Neuron (in vitro differentiated cells): ENCODE measurements at regions not wholly inside any gene's neighbourhood (a gene's known extent, or its start where the extent isn't known, plus 50 kb on each side); places are given as distances from the start of the nearest gene placed in this dataset.

Experiments
- H2AFZ ChIP-seq: one replicate; pipeline ENCODE4 v1.6.1; 2013; ENCODE audit warnings: low read depth, mild to moderate bottlenecking, inconsistent platforms, low read length, moderate library complexity
- H3K27me3 ChIP-seq: one replicate; pipeline ENCODE4 v1.6.1; 2013; ENCODE audit warnings: low read length; ENCODE audit not compliant: insufficient read depth
- H3K36me3 ChIP-seq: one replicate; pipeline ENCODE4 v1.6.1; 2013; ENCODE audit warnings: low read length; ENCODE audit not compliant: insufficient read depth
- H3K4me1 ChIP-seq: one replicate; pipeline ENCODE4 v1.6.1; 2013; ENCODE audit warnings: low read length; ENCODE audit not compliant: insufficient read depth
- H3K4me3 ChIP-seq: 2 replicates; pipeline ENCODE4 v1.5.1; 2013; ENCODE audit warnings: mild to moderate bottlenecking, low read length, moderate library complexity
- H3K9me3 ChIP-seq: one replicate; pipeline ENCODE4 v1.6.1; 2013; ENCODE audit warnings: low read length

DNA sequence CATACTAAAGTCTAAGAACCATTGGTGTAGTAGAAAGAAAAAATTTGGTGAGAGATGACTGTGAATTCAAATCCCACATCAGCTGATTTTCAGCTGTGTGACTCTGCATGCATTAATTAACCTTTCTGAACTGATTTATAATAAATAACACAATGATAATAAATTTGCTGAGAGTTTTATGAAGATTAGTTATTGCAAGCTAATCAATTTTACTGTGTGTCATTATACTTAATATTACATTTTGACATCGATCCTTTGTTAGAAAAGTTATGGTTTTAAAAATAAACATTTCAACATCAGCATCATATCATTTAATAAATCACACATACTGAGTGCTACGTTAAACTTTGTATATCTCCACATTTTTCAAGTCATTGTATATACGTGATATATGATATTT is 599.7 kb upstream of the MMS22L start:
- no peak overlapping the region for H3K4me3 ChIP-seq
- H2AFZ ChIP-seq: no peak overlapping the region
- H3K36me3 ChIP-seq: no peaks in the 10 kb centered on the region
- no peaks in the 10 kb centered on the region for H3K9me3 ChIP-seq
- peaks cover 11% of the 10 kb centered on the region for H3K4me1 ChIP-seq
- no peaks in the 10 kb centered on the region for H3K27me3 ChIP-seq

DNA sequence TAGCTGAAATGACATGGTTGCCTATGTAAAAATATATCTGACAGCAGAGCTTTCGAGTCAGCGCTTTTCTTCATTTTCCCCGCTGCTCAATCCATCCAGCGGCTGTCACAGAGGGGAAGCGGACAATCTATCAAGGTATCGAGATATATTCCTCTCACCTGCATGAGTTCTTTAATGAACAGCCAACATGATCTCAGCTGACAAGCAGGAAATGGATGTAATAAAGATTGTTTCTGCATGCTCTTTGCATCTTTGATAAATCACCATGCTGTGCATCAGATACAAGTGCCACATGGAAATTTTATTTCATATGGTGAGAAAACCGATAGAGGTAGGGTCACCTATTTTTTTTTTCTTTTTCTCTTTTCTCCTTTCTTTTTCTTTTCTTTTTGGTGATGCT is 602.3 kb upstream of the MMS22L start:
- H3K4me1 ChIP-seq: peaks cover 10% of the 10 kb centered on the region
- H3K27me3 ChIP-seq: no peaks in the 10 kb centered on the region
- no peak overlapping the region for H3K4me3 ChIP-seq
- no peak overlapping the region for H2AFZ ChIP-seq
- H3K9me3 ChIP-seq: no peaks in the 10 kb centered on the region
- no peaks in the 10 kb centered on the region for H3K36me3 ChIP-seq

DNA sequence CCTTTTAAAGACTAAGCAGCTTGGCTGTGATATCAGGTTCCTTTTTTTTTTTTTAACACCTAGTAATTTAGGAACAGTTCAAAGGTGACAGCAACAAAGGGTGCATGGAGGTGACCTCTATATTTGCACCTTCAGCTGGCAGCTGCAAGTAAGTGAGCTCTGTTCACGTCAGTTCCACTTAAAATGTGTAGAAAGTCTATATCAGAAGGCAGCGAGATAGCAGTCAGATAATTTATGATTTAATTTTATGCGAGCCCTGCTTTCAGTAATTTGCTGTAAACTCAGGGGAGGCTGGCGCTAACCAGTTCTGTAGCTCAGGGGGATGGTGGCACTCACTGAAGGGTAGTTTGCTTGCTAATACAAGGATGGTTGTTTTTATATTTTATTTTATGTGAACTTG is 602.8 kb upstream of the MMS22L start:
- no peaks in the 10 kb centered on the region for H3K9me3 ChIP-seq
- H3K4me1 ChIP-seq: peaks cover 9% of the 10 kb centered on the region
- no peaks in the 10 kb centered on the region for H3K27me3 ChIP-seq
- no peaks in the 10 kb centered on the region for H3K36me3 ChIP-seq
- no peak overlapping the region for H2AFZ ChIP-seq
- no peak overlapping the region for H3K4me3 ChIP-seq

DNA sequence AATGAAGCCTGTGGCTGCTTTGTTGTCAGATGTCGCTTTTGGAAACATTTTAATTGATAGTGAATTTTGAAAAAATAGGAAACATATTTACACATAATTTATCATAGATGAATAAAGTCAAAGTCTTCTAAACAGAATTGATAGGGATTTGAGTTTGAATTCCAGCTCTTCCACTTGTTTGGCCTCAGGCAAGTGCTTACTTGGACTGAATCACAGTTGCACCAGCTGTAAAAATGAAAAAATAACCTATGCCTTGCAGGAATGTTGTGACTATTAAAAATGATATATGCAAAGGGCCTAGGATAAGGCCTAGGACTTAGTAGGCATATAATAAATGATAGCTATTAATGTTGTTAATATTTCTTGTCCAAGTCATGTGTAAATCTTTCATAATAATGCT is 618.5 kb upstream of the MMS22L start:
- Histone ChIP-seq H3K27me3 (no peaks in the 10 kb centered on the region), H3K36me3 (no peaks in the 10 kb centered on the region), H2AFZ (no peak overlapping the region), H3K9me3 (no peaks in the 10 kb centered on the region), H3K4me3 (no peak overlapping the region), H3K4me1 (no peaks in the 10 kb centered on the region)

DNA sequence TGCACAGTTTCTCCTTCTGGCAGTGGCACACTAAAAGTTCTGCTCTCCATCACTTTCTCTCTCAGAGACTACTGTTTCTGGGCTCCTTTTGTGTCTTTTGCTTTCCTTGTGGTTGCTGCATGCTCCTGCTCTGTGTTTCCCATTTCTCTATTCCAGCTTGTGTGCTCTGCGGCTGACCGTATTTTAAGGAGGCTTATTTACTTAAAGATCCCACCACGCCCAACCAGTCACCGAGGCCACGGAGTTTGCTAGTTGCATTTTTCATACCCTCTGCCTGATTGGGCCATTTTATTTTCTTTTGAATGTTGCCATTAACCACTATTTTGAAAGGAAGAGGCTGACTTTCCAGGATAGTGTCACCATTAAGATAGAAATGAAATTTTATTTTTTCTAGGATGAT is 626.4 kb upstream of the MMS22L start:
- Histone ChIP-seq H3K27me3 (no peaks in the 10 kb centered on the region), H3K9me3 (no peaks in the 10 kb centered on the region), H3K36me3 (no peaks in the 10 kb centered on the region), H2AFZ (no peak overlapping the region), H3K4me1 (no peaks in the 10 kb centered on the region), H3K4me3 (no peak overlapping the region)

DNA sequence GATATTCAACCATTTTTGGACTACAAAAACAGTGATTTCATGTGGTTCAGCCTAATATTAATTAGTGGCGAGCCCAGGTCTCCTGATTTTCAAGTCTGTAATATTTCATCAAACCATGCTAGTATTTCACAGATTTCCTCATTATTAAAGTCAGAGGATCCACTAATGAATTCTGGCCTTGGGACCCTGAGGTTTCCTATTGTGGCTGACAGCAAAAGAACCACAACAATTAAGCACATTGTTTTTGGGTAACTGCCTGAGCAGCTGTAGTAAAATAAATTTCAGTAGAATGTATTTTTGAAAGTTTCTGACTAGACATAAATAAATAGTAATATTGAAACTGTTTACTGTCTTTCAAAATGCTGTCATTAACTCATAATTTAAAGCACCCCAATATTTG is 630.7 kb upstream of the MMS22L start:
- no peak overlapping the region for H3K4me3 ChIP-seq
- no peaks in the 10 kb centered on the region for H3K9me3 ChIP-seq
- H2AFZ ChIP-seq: no peak overlapping the region
- H3K4me1 ChIP-seq: peaks cover 15% of the 10 kb centered on the region
- H3K27me3 ChIP-seq: no peaks in the 10 kb centered on the region
- H3K36me3 ChIP-seq: no peaks in the 10 kb centered on the region

DNA sequence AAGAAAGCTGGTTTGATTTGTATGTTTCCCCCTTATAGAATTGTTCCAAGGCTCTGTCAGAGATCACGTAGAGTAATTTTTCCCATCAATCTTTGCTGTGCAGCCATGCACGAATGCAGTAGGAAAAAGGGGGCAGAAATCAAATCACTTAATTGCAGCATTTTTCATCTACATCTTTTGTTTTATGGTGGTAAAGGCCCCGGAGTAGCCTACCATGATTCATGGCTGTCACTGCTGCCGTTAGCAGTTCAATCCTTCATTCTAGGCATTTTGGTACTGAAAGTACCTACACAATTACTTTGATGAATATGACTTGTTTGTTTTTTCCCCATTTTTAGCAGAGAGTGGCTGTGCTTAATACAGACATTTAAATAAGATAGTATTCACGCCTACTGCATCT is 631.9 kb upstream of the MMS22L start:
- Histone ChIP-seq H3K36me3 (no peaks in the 10 kb centered on the region), H3K4me1 (peaks cover 15% of the 10 kb centered on the region), H3K27me3 (no peaks in the 10 kb centered on the region), H2AFZ (no peak overlapping the region), H3K4me3 (no peak overlapping the region), H3K9me3 (no peaks in the 10 kb centered on the region)

DNA sequence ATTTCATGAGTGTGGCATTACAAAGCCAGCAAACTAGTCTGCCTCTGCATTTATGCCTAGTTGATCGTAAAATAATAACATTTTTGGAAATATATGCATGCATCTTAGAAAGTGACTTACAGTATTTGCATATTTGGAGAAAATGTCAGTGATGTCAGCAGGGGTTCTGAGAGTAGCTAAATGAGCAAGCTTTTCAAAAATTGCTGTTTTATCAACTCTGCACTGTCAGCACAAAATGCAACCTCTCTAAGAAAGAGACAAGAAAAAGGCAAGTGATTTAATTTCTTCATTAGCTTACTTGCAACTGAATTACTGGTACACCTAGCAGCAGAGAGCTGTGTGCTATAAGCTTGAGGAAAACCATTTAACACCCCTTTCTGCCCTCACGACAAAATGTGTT is 632.5 kb upstream of the MMS22L start:
- Histone ChIP-seq H2AFZ (peak overlapping the region; percentile 32), H3K4me3 (no peak overlapping the region), H3K36me3 (no peaks in the 10 kb centered on the region)

DNA sequence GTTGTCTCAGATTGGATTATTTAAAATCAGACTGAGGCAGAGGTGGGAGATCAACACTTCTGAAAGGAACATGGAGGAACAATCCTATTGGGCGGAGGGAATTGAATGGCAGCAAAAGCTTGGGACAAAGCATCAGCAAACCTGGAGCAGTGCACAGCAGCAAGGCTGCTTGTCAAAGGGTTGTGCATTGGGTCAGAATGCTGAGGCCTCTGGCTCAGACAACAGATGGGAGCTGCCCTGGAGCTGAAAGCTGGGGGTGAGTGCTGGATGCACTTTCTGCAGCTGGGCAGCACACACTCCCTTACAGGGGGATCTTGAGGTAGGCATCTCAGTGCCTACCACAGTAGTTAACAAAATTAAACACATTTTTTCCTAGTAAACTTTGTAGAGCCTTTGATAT is 634.4 kb upstream of the MMS22L start:
- H2AFZ ChIP-seq: peak overlapping the region; percentile 6
- no peaks in the 10 kb centered on the region for H3K27me3 ChIP-seq
- H3K36me3 ChIP-seq: no peaks in the 10 kb centered on the region
- H3K4me3 ChIP-seq: no peak overlapping the region
- H3K4me1 ChIP-seq: peaks cover 15% of the 10 kb centered on the region
- H3K9me3 ChIP-seq: no peaks in the 10 kb centered on the region

More for the DNA sequence above, 632.5 kb upstream of the MMS22L start:
- no peaks in the 10 kb centered on the region for H3K27me3 ChIP-seq
- peaks cover 15% of the 10 kb centered on the region for H3K4me1 ChIP-seq
- H3K9me3 ChIP-seq: no peaks in the 10 kb centered on the region

DNA sequence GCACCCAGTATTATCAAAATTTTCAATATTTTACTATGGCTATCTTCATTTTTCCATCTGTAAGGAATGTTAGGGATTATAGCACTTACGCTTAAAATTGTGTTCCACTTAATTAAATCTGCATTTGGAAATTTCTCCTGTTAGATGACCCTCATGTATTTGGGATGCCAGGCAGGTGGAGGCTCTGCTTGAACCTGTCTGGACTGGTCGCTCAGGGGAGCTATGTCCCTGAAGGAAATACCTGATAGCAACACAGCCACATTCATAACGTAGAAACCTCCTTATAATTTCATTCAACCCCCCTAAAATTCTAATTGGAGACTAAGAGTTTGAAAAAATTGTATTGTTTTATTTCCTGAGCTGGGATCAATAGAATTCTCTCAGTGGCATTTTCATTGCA is 636.0 kb upstream of the MMS22L start:
- H3K9me3 ChIP-seq: no peaks in the 10 kb centered on the region
- peaks cover 15% of the 10 kb centered on the region for H3K4me1 ChIP-seq
- no peak overlapping the region for H2AFZ ChIP-seq
- no peaks in the 10 kb centered on the region for H3K36me3 ChIP-seq
- no peaks in the 10 kb centered on the region for H3K27me3 ChIP-seq
- H3K4me3 ChIP-seq: no peak overlapping the region

DNA sequence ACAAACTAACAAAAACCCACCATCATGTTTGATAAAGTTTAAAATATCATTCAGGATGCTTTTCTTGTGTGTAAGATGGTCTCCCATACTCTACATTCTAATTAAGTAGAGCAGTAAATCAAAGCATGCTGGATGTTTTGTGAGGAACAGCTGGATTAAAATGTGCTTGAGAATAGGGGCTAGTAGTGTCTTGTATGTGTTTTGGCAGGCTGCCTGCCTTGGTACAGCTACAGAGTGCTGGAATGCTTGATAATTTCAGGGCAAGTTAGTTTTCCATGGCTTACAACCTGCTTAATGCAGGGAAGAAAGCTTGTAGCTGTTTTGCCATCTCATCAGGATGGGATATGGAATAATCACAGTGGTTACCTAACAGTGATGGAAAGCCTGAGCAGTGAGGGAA is 636.6 kb upstream of the MMS22L start:
- no peak overlapping the region for H3K4me3 ChIP-seq
- H3K9me3 ChIP-seq: no peaks in the 10 kb centered on the region
- H3K4me1 ChIP-seq: peaks cover 15% of the 10 kb centered on the region
- peak overlapping the region; percentile 11 for H2AFZ ChIP-seq
- no peaks in the 10 kb centered on the region for H3K27me3 ChIP-seq
- H3K36me3 ChIP-seq: no peaks in the 10 kb centered on the region

DNA sequence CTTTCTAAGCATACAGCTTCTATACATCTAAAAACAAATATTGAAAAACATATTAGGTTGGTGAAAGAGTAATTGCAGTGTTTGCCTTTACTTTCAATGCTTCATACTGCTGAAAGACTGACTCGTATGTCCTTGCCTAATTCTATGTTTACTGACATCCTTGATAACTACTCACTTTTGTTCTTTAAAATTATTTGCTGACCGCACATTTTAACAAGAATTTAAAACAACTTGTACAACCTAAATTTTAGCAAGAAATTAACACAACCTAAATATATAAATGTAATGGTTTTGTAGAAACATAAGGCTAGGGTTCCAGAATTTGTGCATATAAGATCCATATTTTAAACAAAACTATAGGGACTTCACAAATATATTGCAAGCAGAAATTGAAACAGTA is 640.2 kb upstream of the MMS22L start:
- no peak overlapping the region for H2AFZ ChIP-seq
- H3K4me1 ChIP-seq: no peaks in the 10 kb centered on the region
- no peaks in the 10 kb centered on the region for H3K9me3 ChIP-seq
- H3K36me3 ChIP-seq: no peaks in the 10 kb centered on the region
- H3K27me3 ChIP-seq: no peaks in the 10 kb centered on the region
- H3K4me3 ChIP-seq: no peak overlapping the region

DNA sequence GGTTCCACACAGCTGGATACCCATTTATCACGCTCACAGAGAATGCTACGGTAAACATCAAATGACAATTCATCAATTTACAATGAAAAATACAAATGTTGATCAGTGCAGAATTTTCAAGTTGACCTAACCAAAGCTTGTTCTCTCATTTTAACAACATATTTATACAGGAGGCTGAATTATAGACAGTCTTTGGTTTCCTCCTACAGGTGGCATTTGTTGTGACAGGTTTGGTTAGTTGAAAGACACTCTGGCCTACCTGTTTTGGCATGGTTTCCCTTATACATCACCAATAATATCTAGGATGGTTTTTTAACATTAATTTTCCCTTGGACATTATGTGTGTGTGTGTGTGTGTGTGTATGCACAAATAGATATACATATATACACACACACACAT is 642.5 kb upstream of the MMS22L start:
- H3K4me3 ChIP-seq: no peak overlapping the region
- no peaks in the 10 kb centered on the region for H3K4me1 ChIP-seq
- no peak overlapping the region for H2AFZ ChIP-seq
- H3K27me3 ChIP-seq: no peaks in the 10 kb centered on the region
- no peaks in the 10 kb centered on the region for H3K9me3 ChIP-seq
- no peaks in the 10 kb centered on the region for H3K36me3 ChIP-seq

DNA sequence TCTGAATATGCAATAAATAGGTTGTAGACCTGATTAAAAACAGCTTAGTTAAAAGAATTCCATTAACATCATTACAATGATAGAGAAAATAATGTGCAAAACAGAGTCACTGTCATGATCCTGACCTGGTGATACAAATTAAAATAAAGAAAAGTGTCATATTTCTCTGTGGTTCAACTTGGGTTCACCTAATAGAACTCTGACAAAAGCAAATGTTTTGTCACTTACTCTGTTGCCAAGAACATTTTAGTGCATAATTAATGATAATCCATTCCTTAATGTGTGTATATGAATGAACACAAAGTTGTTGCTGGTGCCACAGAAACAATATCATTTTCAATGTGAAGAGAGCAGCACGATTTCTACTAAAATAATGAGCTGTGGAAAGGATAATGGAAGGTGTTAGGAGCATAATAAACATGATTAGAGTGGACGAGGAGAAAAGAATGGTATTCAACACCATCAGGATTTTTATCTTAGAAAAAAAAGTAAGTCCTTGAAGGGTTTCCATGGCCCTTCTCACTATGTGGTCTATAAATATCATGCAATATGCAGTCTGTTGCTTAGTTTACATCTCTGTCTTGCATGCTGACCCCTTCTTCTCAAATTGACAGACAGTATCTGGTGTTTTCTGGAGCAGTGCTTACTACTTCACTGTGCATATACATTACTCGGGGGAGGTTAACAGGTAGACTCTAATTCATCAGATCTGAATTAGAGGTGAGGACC is 656.6 kb upstream of the MMS22L start:
- H3K36me3 ChIP-seq: no peaks in the 10 kb centered on the region
- H3K9me3 ChIP-seq: no peaks in the 10 kb centered on the region
- no peaks in the 10 kb centered on the region for H3K27me3 ChIP-seq
- H3K4me1 ChIP-seq: peaks cover 7% of the 10 kb centered on the region
- no peak overlapping the region for H2AFZ ChIP-seq
- no peak overlapping the region for H3K4me3 ChIP-seq
